IMR-90 (cell line): ENCODE measurements at regions not wholly inside any gene's neighbourhood (a gene's known extent, or its start where the extent isn't known, plus 50 kb on each side); places are given as distances from the start of the nearest gene placed in this dataset.
"Not testable (repeated sequence)": the region's sequence is repeated elsewhere in the genome, so short reads cannot be mapped to it uniquely, and the experiment has no call there.

Experiments used
- ATAC-seq: fragments of 200-7000 bp; cut with Tn5 transposase; 2 replicates; pipeline ENCODE4 v1.9.1; 2020; ENCODE audit warnings: low read depth, mild to moderate bottlenecking, moderate library complexity
- BruUV-seq: library from RNA; stranded (reverse); fragments of 400-500 nt; replicated peaks from 2 replicates; lab custom pipeline; 2021; lab: Mats Ljungman, UMichigan
- CTCF ChIA-PET: fragments of 300-600 bp; formaldehyde crosslinking; extraction: SDS; loops from one replicate; lab custom pipeline; 2021; ENCODE audit warnings: antibody characterized with exemption; lab: Yijun Ruan, JAX
- POLR2A ChIA-PET: fragments of 300-600 bp; sonication (Branson Sonifier 250); formaldehyde crosslinking; loops from one replicate; lab custom pipeline; 2022; ENCODE audit warnings: antibody characterized with exemption; ENCODE audit not compliant: unreplicated experiment; lab: Charles Lee
- DNase-seq: peaks from one replicate; pipeline ENCODE4 v3.0.0; 2013
- H2AFZ ChIP-seq: replicated peaks from 2 replicates; pipeline ENCODE3; 2013; ENCODE audit warnings: low read length, mild to moderate bottlenecking; ENCODE audit not compliant: poor library complexity
- H2AK5ac ChIP-seq: 2 replicates; pipeline ENCODE4 v1.6.1; 2013; ENCODE audit warnings: low read depth, low read length, inconsistent platforms
- H2AK9ac ChIP-seq: replicated peaks from 2 replicates; pipeline ENCODE3; 2013; ENCODE audit warnings: mild to moderate bottlenecking, low read depth, low read length, moderate library complexity; ENCODE audit not compliant: poor library complexity
- H2BK120ac ChIP-seq: 2 replicates; pipeline ENCODE4 v1.6.1; 2013; ENCODE audit warnings: low read depth, low read length, inconsistent platforms
- H2BK15ac ChIP-seq: 3 replicates; pipeline ENCODE4 v1.6.1; 2013; ENCODE audit warnings: low read depth, low read length, inconsistent platforms
- H2BK20ac ChIP-seq: 2 replicates; pipeline ENCODE4 v1.6.1; 2013; ENCODE audit warnings: low read depth, mild to moderate bottlenecking, inconsistent platforms, low read length, moderate library complexity
- H2BK5ac ChIP-seq: 2 replicates; pipeline ENCODE4 v1.6.1; 2013; ENCODE audit warnings: mild to moderate bottlenecking, low read depth, low read length, inconsistent platforms; ENCODE audit not compliant: poor library complexity, severe bottlenecking
- H3K14ac ChIP-seq: replicated peaks from 2 replicates; pipeline ENCODE4 v1.6.1; 2013; ENCODE audit warnings: low read depth, low read length, inconsistent platforms
- H3K18ac ChIP-seq: 2 replicates; pipeline ENCODE4 v1.6.1; 2013; ENCODE audit warnings: low read depth, low read length, control low read depth
- H3K23ac ChIP-seq: 2 replicates; pipeline ENCODE4 v1.6.1; 2013; ENCODE audit warnings: low read depth, low read length, inconsistent platforms
- H3K27ac ChIP-seq: 2 replicates; pipeline ENCODE4 v1.5.1; 2013; ENCODE audit warnings: mild to moderate bottlenecking, control low read depth, low read length; ENCODE audit not compliant: insufficient read depth
- H3K27me3 ChIP-seq: 2 replicates; pipeline ENCODE4 v1.6.1; 2013; ENCODE audit warnings: low read length; ENCODE audit not compliant: control insufficient read depth, insufficient read depth
- H3K36me3 ChIP-seq: 2 replicates; pipeline ENCODE4 v1.6.1; 2013; ENCODE audit warnings: low read length, mixed read lengths; ENCODE audit not compliant: control insufficient read depth, insufficient read depth
- H3K4ac ChIP-seq: 2 replicates; pipeline ENCODE4 v1.6.1; 2013; ENCODE audit warnings: low read depth, low read length, inconsistent platforms
- H3K4me1 ChIP-seq: 2 replicates; pipeline ENCODE4 v1.6.1; 2013; ENCODE audit warnings: low read length, mixed read lengths; ENCODE audit not compliant: control insufficient read depth, insufficient read depth
- H3K4me2 ChIP-seq: 2 replicates; pipeline ENCODE4 v1.6.1; 2013; ENCODE audit warnings: low read depth, mild to moderate bottlenecking, control low read depth, low read length, moderate library complexity
- H3K4me3 ChIP-seq: 2 replicates; pipeline ENCODE4 v1.5.1; 2013; ENCODE audit warnings: low read depth, mild to moderate bottlenecking, control low read depth, low read length, moderate library complexity; ENCODE audit not compliant: insufficient read depth
- H3K56ac ChIP-seq: 2 replicates; pipeline ENCODE4 v1.6.1; 2013; ENCODE audit warnings: low read length, inconsistent platforms; ENCODE audit not compliant: insufficient read depth; ENCODE audit errors: extremely low read depth
- H3K79me1 ChIP-seq, 2 experiments: 2 replicates each; pipeline ENCODE4 v1.6.1; 2013; ENCODE audit warnings: low read length in 2 of 2, inconsistent platforms in 1 of 2, low read depth in 1 of 2
- H3K9ac ChIP-seq: 2 replicates; pipeline ENCODE4 v1.6.1; 2013; ENCODE audit warnings: low read depth, low read length, control low read depth
- H3K9me1 ChIP-seq: 2 replicates; pipeline ENCODE4 v1.6.1; 2013; ENCODE audit warnings: low read length, inconsistent platforms; ENCODE audit not compliant: insufficient read depth
- H3K9me3 ChIP-seq: 2 replicates; pipeline ENCODE4 v1.6.1; 2013; ENCODE audit warnings: low read length; ENCODE audit not compliant: control insufficient read depth, insufficient read depth
- H4K20me1 ChIP-seq: 2 replicates; pipeline ENCODE4 v1.6.1; 2013; ENCODE audit warnings: low read length, inconsistent platforms; ENCODE audit not compliant: insufficient read depth
- H4K5ac ChIP-seq: 2 replicates; pipeline ENCODE4 v1.6.1; 2013; ENCODE audit warnings: mild to moderate bottlenecking, low read depth, low read length, control low read depth
- H4K8ac ChIP-seq, 2 experiments: 2 replicates each; pipeline ENCODE4 v1.6.1; 2013; ENCODE audit warnings: low read depth in 2 of 2, low read length in 2 of 2, control low read depth in 1 of 2, inconsistent platforms in 1 of 2
- H4K91ac ChIP-seq: 2 replicates; pipeline ENCODE4 v1.6.1; 2013; ENCODE audit warnings: low read depth, low read length, inconsistent platforms; ENCODE audit not compliant: insufficient read depth
- WGBS, 2 experiments: methylation state at CpG; one replicate each; pipeline versions ENCODE4 v1.1.5 to v1.1.7; 2013; ENCODE audit warnings: missing lambda C conversion rate in 2 of 2; ENCODE audit not compliant: insufficient read length in 1 of 2; ENCODE audit errors: extremely low coverage in 2 of 2; 5-methylcytosine and 5-hydroxymethylcytosine counted together
- dilution Hi-C: fragments of 300-500 bp; cut with HindIII; formaldehyde crosslinking; loops from one replicate; pipeline ENCODE4 v1.14.3; 2018; ENCODE audit warnings: low sequenced_read_pairs; ENCODE audit not compliant: unreplicated experiment
- in situ Hi-C: fragments of 300-500 bp; cut with MboI; formaldehyde crosslinking; loops from 3 replicates; pipeline ENCODE4 v1.14.3; 2019; ENCODE audit warnings: low sequenced_read_pairs, inconsistent platforms, mixed read lengths
- intact Hi-C: fragments of 100-400 bp; cut with micrococcal nuclease; formaldehyde crosslinking; loops from 2 replicates; pipeline ENCODE4 v1.10.0; 2022

- H2BK120ac ChIP-seq, H3K18ac ChIP-seq, H2AFZ ChIP-seq, H3K4ac ChIP-seq, H3K4me1 ChIP-seq, H2BK15ac ChIP-seq, H3K27me3 ChIP-seq, H3K23ac ChIP-seq, H3K27ac ChIP-seq, H3K9ac ChIP-seq, intact Hi-C loops, H2BK20ac ChIP-seq, H3K9me1 ChIP-seq, H3K9me3 ChIP-seq, H4K91ac ChIP-seq, H4K8ac ChIP-seq, H2AK5ac ChIP-seq, H3K4me3 ChIP-seq, dilution Hi-C loops, H2AK9ac ChIP-seq, CTCF ChIA-PET, H3K36me3 ChIP-seq, H2BK5ac ChIP-seq, H3K56ac ChIP-seq, ATAC-seq, DNase-seq, H4K5ac ChIP-seq, POLR2A ChIA-PET, H3K79me1 ChIP-seq, BruUV-seq, H4K20me1 ChIP-seq, H3K4me2 ChIP-seq, H3K14ac ChIP-seq: not testable (repeated sequence)
- 100% methylated on average over 1 of the region's 4 CpGs; no CpG with 5 or more reads in 1 of the 2 experiments for WGBS, 2 experiments
- in situ Hi-C loops = loop anchor here (25.0 kb wide), 1 partner anchor 634 kb away; no protein-coding TSS in a partner anchor
These were observed 116.0 kb upstream of the PTPN13 start for GRCh38 chr4:86478151-86478550.
